ENCODE measurements at regions not wholly inside any gene's neighbourhood (a gene's known extent, or its start where the extent isn't known, plus 50 kb on each side); places are given as distances from the start of the nearest gene placed in this dataset.

GRCh38 chr9:88236511-88237478 lies 98.5 kb upstream of the SPATA31C2 start:
- TF ChIP-seq, protein P1, sequence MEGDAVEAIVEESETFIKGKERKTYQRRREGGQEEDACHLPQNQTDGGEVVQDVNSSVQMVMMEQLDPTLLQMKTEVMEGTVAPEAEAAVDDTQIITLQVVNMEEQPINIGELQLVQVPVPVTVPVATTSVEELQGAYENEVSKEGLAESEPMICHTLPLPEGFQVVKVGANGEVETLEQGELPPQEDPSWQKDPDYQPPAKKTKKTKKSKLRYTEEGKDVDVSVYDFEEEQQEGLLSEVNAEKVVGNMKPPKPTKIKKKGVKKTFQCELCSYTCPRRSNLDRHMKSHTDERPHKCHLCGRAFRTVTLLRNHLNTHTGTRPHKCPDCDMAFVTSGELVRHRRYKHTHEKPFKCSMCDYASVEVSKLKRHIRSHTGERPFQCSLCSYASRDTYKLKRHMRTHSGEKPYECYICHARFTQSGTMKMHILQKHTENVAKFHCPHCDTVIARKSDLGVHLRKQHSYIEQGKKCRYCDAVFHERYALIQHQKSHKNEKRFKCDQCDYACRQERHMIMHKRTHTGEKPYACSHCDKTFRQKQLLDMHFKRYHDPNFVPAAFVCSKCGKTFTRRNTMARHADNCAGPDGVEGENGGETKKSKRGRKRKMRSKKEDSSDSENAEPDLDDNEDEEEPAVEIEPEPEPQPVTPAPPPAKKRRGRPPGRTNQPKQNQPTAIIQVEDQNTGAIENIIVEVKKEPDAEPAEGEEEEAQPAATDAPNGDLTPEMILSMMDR (conservative IDR thresholded peaks at IDR 0.05 in 1 of 2, IDR thresholded peaks at IDR 0.05 in 1 of 2; ENCODE audit: low read depth in 1 of 2, low read length in 2 of 2) = no peak
- no peak for TF ChIP-seq EZH2 (IDR thresholded peaks at IDR 0.05; ENCODE audit: low read length, missing control alignments)

Data from fibroblast of lung (primary cell).